Lower lobe of right lung (tissue), 2 donors: ENCODE measurements at regions not wholly inside any gene's neighbourhood (a gene's known extent, or its start where the extent isn't known, plus 50 kb on each side); places are given as distances from the start of the nearest gene placed in this dataset.

Experiments
- ATAC-seq, 2 donors: fragments of 200-7000 bp; cut with Tn5 transposase; one replicate each; pipeline ENCODE4 v1.9.1; 2020 to 2022; ENCODE audit warnings: mild to moderate bottlenecking in 2 of 2, moderate library complexity in 2 of 2
- DNase-seq: peaks from one replicate; pipeline ENCODE4 v3.0.0-alpha.2; 2020
- H3K27ac ChIP-seq: fragments of 200-600 bp; one replicate; pipeline ENCODE4 v1.8.0; 2022
- H3K27me3 ChIP-seq: fragments of 200-600 bp; one replicate; pipeline ENCODE4 v1.8.0; 2022; ENCODE audit warnings: low read depth
- H3K36me3 ChIP-seq: fragments of 200-600 bp; one replicate; pipeline ENCODE4 v1.8.0; 2022; ENCODE audit warnings: mild to moderate bottlenecking
- H3K4me1 ChIP-seq: fragments of 200-600 bp; one replicate; pipeline ENCODE4 v1.8.0; 2022
- H3K4me3 ChIP-seq: fragments of 200-600 bp; one replicate; pipeline ENCODE4 v1.8.0; 2022; ENCODE audit warnings: mild to moderate bottlenecking
- H3K9me3 ChIP-seq: fragments of 200-600 bp; one replicate; pipeline ENCODE4 v1.8.0; 2022
- intact Hi-C: fragments of 100-400 bp; cut with DNase I; formaldehyde crosslinking; loops from one replicate; pipeline ENCODE4 v1.11.0; 2022
- TF ChIP-seq, protein P1 (sequence below): fragments of 200-600 bp; IDR thresholded peaks from one replicate; pipeline ENCODE4 v1.8.0; 2022; ENCODE audit warnings: antibody characterized with exemption, mild to moderate bottlenecking
- donor health status: DM: no; HTN: yes; CAD: no; lungs with severe emphysema.

DNA sequence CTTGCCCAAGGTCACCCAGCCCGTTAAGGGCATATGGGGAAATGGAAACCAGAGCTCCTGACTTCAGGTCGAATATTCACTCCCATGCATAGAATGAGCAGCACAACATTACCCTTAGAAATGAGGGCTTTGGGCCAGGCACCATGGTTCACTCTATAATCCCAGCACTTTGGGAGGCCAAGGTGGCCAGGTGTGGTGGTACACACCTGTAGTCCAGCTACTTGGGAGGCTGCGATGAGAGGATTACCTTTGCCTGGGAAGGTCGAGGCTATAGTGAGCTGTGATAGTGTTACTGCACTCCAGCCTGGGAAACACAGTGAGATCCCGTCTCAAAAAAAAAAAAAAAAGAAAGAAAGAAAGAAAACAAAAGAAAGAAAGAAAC, 341.0 kb upstream of the TMPO start:
- intact Hi-C loops, result no loop called here
- no peak for DNase-seq
- H3K27ac ChIP-seq, result no peak overlapping the region
- no peak overlapping the region for H3K4me3 ChIP-seq
- no peaks in the 10 kb centered on the region for H3K4me1 ChIP-seq
- H3K27me3 ChIP-seq, result no peaks in the 10 kb centered on the region
- no peaks in the 10 kb centered on the region for H3K36me3 ChIP-seq
- no peak for ATAC-seq
- TF ChIP-seq, protein P1, sequence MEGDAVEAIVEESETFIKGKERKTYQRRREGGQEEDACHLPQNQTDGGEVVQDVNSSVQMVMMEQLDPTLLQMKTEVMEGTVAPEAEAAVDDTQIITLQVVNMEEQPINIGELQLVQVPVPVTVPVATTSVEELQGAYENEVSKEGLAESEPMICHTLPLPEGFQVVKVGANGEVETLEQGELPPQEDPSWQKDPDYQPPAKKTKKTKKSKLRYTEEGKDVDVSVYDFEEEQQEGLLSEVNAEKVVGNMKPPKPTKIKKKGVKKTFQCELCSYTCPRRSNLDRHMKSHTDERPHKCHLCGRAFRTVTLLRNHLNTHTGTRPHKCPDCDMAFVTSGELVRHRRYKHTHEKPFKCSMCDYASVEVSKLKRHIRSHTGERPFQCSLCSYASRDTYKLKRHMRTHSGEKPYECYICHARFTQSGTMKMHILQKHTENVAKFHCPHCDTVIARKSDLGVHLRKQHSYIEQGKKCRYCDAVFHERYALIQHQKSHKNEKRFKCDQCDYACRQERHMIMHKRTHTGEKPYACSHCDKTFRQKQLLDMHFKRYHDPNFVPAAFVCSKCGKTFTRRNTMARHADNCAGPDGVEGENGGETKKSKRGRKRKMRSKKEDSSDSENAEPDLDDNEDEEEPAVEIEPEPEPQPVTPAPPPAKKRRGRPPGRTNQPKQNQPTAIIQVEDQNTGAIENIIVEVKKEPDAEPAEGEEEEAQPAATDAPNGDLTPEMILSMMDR, result no peak
- H3K9me3 ChIP-seq, result no peaks in the 10 kb centered on the region

DNA sequence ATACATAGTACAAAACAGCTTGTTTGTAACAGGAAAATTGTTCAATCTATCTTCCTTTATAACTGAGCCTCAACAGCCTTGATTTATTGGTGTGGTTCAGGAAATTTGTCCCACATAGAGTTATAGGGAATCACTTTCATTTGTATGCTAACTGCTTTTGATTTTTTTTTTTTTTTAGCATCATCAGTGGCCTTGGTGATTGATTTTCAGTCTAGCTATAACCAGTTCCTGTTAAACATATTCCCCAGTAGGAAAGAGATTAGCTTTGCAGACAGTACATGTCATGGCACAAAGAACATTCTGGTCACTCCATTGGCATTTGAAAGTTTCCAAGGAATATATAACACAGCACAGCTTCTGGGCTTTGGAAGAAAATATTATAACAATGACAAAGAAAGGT, 337.3 kb upstream of the TMPO start:
- no peak for ATAC-seq
- no peak for DNase-seq
- intact Hi-C loops, result no loop called here
- TF ChIP-seq, protein P1, result no peak
- Histone ChIP-seq H3K4me3 (no peak overlapping the region), H3K36me3 (no peaks in the 10 kb centered on the region), H3K4me1 (no peaks in the 10 kb centered on the region), H3K27ac (no peak overlapping the region), H3K27me3 (no peaks in the 10 kb centered on the region), H3K9me3 (no peaks in the 10 kb centered on the region)

DNA sequence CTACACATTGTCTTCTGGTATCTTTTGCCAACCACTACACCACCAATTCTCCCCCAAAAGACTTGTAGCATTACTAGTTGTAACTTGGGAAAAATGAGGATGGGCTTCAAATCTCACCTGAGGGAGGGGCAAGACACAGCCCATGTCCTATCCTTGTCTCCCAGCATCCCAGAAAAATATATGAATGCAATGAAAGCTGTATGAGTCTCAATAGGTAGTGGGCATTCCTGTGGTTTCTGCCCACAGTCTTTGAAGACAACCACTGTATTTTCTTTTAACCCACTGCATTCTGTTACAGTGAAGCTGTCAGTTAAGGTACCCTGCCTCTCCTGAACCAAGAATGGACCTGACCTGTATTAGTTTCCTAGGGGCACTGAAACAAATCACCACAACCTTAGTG, 336.2 kb upstream of the TMPO start:
- H3K4me1 ChIP-seq, result no peaks in the 10 kb centered on the region
- no peaks in the 10 kb centered on the region for H3K36me3 ChIP-seq
- H3K27me3 ChIP-seq, result no peaks in the 10 kb centered on the region
- H3K9me3 ChIP-seq, result no peaks in the 10 kb centered on the region
- TF ChIP-seq, protein P1, result no peak
- ATAC-seq (no peak), DNase-seq (no peak)
- intact Hi-C loops, result no loop called here
- H3K4me3 ChIP-seq, result no peak overlapping the region
- no peak overlapping the region for H3K27ac ChIP-seq

DNA sequence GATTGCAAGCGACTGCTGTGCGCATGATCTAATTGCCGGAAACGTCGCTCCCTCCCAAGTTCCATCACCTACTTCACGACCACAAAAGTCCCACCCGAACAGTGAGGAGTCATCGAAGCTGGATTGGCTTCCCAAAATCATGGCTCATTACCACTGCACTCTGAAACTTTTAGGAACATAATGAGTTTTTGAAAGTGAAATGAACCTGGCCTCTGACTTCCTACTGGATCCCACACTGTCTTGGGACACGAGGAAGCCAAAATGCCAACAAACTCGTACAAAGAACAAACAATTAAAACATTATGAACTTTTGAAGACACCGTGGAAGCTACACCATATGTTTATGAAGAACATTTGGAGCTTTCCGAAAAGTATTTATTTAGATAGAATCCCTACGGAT, 334.8 kb upstream of the TMPO start:
- TF ChIP-seq, protein P1, result no peak
- intact Hi-C loops, result no loop called here
- Histone ChIP-seq H3K4me1 (no peaks in the 10 kb centered on the region), H3K4me3 (no peak overlapping the region), H3K9me3 (no peaks in the 10 kb centered on the region), H3K27me3 (no peaks in the 10 kb centered on the region), H3K27ac (no peak overlapping the region), H3K36me3 (no peaks in the 10 kb centered on the region)
- no peak for ATAC-seq
- no peak for DNase-seq

DNA sequence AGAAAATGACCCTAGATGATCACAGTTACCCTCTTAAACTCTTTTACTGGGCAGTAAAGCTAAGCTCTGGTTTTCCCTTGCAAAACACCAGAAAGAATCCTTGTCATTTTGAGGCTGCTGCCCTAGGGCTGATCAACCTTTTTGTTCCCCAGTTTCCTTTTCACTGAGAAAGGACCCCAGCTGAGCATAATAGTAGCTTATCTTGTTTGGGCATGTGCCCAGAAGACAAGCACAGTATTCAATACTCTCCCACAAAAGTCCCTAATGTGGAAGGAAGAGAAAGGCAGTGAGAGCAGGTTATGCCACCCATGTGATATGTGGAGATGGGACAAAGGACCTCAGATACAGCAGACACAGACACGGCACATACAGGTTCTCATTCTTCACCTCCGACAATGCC, 332.6 kb upstream of the TMPO start:
- Histone ChIP-seq H3K4me3 (no peak overlapping the region), H3K9me3 (no peaks in the 10 kb centered on the region), H3K4me1 (no peaks in the 10 kb centered on the region), H3K36me3 (no peaks in the 10 kb centered on the region), H3K27ac (no peak overlapping the region), H3K27me3 (no peaks in the 10 kb centered on the region)
- TF ChIP-seq, protein P1, result no peak
- ATAC-seq (no peak), DNase-seq (no peak)
- intact Hi-C loops, result no loop called here

DNA sequence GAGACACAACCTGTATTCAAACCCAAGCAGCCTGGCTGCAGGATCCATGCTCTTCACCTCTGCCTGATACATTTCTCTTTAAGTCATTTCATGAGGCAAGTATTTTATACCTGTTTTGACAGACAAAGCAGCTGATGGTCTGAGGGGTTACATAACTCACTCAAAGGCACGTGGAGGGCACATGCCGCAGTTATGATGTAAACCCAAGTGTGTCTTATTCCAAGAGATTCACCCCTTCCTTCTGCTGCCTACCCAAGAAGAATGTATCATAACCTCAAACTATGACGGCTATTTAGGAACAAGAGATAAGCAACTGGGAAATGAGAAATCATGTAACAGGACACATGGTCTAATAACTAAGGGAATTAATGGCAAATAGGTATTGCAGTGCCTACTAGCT, 329.8 kb upstream of the TMPO start:
- intact Hi-C loops, result no loop called here
- TF ChIP-seq, protein P1, result no peak
- no peak for ATAC-seq

More for the DNA sequence above, 329.8 kb upstream of the TMPO start:
- H3K27ac ChIP-seq, result no peak overlapping the region
- no peaks in the 10 kb centered on the region for H3K9me3 ChIP-seq
- no peaks in the 10 kb centered on the region for H3K4me1 ChIP-seq
- no peaks in the 10 kb centered on the region for H3K36me3 ChIP-seq
- no peak for DNase-seq
- no peak overlapping the region for H3K4me3 ChIP-seq
- no peaks in the 10 kb centered on the region for H3K27me3 ChIP-seq
